HG02852 (cell line): ENCODE measurements at regions not wholly inside any gene's neighbourhood (a gene's known extent, or its start where the extent isn't known, plus 50 kb on each side); places are given as distances from the start of the nearest gene placed in this dataset.
"Not testable (repeated sequence)": the region's sequence is repeated elsewhere in the genome, so short reads cannot be mapped to it uniquely, and the experiment has no call there.

ENCODE experiments used
- ATAC-seq: cut with Tn5 transposase; IDR thresholded peaks from one replicate; pipeline ENCODE4 v1.9.1; 2021; ENCODE audit warnings: mild to moderate bottlenecking, moderate library complexity; ENCODE audit not compliant: unreplicated experiment

DNA sequence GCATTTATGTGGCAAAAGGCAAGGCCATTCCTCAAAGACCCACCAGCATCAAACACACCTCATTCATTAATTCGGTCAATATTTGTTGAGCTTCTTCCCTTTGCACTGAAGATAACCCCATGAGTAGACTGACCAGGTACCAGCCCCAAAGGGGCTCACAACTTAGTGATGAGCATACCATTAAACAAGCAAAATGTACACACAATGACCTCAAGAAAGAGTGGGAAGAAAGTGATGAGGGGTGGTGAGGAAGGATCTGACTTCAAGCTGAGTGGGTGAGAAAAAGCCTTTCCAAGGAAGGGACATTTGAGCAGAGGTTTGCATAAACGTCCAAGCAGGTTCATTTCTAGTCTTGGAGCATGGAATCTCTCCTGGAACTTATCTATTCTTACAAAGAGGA, 562.5 kb downstream of the TOX3 start:
- no peak for ATAC-seq

DNA sequence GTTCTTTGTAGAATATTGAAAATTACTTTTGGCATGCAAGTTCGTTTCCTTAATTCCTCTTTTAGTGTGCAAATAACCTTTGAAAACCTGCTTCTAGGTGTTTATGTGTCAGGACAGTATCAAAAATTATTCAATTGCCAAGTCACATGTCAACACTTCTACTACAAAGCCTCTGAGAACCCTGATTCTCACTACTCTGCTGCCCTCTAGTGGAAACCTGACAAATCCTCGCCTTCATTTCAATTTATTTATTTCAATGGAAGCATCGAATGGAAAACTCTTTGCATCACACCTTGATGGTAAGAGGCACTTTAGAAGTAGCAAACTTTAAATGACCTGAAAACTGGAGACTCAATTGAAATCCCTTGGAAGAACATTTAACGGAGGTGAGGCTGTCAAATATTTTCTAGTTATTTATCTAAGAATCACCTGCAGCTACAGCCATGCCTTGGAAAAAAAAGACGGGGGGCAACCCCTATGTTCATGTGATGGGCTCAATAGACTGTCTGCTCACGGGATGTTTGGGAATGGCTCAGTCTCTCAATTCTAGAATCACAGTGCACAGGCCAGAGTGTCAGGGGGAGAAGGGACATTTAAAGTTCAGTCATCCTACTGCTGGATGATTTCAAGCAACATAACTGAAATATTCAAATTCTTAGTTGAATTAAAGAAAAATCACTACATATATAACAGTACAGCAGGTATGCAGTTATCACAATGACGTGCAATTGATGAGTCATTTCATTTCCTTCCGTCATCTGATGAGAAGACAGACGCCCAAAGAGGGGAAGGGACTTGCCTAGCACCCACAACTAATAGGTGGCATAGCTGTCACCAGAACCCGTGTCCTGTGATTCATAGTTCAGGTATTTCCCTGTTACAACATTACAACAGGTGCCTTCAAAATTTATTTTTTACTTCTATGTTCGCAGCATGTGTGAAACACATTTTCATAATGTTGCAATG, 563.9 kb downstream of the TOX3 start:
- no peak for ATAC-seq

DNA sequence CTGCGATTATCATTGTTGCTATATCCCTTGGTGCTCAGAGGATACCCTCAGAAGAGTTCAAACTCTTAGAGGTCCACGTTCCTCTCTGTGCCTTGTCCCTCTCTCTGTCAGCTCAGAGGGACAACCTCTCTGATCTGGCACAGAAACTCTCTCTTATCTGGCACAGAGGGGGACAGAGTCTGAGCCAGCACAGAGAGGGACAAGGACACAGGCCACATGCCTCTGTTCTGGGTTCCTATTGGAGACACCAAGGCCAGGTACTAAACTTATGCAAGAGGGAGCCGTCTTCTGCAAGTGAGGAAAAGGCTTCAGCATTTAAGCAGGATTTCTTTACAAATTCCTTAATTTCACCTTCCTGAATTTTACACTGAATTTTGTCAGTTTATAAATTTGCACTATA, 565.2 kb downstream of the TOX3 start:
- no peak for ATAC-seq

DNA sequence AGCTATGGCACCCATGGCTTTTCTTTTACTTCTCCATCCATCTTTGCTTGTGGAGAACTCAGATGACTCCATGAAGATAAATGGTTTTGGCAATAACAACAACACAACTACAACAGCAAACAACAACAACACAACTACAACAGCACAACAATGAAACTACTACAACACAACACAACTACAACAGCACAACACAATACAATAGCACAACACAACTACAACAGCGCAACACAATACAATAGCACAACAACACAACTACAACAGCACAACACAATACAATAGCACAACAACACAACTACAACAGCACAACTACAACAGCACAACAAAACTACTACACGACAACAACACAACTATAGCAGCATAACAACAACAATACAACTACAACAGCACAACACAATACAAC, 569.4 kb downstream of the TOX3 start:
- not testable (repeated sequence) for ATAC-seq

DNA sequence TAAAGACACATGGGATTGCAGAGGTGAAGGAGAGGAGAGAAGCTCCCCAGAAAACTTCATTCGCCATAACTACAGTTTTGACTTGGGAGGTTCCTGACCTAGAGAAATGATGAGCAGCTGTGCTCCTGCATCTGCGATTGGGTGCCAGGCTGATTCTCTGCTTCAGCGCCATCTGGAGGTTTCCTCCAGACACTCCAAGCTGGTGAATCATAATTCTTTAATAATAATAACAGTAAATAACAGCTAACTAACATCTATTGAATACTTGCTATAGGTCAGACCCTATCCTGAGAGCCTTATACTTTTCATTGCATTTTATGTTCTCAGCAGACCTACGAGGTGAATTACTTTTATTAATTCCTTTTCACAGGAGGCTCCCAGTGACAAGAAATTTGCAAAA, 575.8 kb downstream of the TOX3 start:
- no peak for ATAC-seq

DNA sequence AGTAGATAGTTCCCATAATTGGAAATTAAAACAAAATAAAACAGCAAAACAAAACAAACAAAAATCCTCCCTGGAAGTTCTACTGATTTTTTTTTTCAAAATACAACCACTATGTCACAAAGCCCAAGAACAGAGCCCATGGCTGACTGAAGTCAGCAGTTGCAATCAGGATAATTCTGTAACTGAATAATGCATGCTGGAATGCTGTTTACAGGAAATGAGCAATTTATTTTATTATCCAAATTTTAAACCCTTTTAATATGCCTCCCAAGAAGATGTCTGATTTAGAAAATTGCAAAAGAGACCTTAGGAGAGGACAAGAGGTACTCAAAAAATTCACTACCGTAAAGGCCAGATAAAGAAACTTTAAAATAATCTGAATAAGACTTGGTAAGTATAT, 578.2 kb downstream of the TOX3 start:
- no peak for ATAC-seq

DNA sequence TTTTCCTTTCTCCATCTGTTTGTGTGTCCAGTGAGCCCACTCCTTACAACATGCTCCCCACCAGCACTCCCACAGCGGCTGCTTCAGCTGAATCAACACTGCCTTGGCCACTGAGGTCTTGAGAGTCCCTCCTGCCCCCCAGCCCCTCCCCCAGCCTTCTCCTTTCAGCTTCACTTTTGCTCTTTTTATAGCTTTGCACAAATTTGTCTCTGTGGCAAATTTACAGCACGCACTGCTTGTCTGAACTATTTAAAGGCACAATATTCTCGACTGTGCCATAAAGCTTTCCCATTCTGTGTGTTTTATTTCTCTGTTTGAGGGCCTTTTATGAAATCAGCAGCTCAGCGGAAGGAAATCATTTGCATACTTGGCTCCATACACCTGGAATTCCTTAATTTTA, 579.3 kb downstream of the TOX3 start:
- ATAC-seq, result no peak

DNA sequence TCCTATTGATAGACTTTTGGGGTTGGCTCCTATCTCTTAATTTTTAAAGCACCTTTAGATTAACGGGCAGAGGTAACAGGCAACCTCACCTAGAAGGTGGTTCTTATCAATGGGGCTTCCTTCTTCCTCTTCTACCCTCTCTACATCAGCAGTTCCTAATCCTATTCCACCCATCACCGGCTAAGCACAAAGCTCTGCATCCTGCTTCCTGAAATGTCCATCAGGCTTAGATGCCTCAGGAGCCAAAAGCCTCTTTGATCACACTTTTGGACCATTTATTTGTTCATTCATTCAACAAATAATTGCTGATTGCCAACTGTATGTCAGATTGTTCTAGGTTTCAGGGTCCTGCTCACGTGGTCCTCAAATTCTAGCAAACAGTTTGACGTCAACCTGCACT, 586.0 kb downstream of the TOX3 start:
- no peak for ATAC-seq

DNA sequence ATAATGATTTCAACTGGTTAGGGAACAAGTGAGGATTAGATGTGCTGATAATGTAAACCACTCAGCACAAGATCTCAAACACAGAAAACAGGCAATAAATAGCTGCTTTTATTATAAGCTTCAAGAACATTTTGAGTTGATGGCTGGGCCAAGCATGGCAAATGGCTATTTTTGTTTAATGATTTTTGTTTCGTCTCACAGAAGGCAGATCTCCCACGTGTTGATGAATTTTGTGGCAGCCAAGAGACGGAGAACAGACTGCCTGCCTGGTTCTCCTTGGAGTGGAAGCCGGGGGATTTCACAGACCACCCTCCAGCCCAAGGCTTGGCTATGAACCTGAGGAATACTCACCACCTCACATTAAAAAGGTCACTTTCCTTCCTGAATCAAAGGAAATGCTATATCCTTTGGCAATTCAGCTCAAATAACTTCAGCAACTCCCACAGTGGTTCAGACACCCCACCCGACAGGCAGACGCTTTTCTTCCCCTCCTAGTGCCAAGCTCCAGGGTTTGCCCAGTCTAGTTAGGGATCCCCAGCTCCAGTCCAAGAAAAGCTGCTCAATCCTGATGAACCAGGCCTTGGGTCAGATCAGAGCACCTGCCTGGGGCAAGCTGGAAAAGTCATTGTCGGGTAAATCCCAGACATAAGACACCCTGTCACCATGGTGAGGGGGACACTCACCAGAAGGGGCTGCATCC, 593.5 kb downstream of the TOX3 start:
- ATAC-seq, result no peak

DNA sequence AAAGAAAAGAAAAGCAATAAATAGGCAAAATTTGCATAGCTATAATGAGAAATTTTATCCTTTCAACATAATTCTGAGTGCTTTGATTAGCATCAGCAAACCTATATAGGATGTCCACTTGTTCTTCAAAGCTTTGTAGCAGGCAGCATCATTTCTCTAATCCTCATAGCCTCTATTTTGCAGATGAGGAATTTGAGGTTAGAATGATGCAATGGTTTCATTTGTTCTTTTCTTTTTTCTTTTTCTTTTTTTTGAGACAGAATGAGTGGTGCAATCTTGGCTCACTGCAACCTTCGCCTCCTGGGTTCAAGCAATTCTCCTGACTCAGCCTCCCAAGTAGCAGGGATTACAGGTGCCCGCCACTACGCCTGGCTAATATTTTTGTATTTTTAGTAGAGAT, 594.4 kb downstream of the TOX3 start:
- no peak for ATAC-seq

DNA sequence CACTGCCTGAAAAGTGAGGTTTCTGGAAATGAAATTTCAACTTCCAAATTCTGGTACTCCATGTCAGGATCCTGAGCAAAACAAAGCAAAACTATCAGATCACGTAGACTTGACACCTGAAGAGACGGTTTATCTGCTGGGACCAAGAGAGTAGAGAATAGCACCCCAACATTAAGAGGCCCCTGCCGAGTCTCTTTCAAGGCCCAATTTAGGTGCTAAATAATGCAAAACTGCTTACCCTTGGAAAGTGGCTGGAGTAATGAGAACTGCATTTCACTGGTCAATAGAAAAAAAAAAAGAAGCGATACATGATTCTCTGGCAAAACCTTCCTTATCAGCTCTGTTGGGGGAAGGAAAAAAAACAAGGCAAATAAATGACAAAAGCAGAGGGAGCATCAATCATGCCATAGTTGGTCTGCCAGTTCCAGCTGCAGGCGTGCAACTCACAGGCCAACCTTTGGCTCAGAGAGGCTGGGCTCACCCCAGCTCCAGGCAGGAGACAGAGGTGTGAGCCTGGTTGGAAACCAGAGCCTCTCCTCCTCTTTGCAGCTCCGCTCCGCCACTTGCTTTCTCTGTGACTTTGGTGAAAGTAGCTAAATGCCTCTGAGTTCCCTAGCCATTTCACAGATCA, 595.2 kb downstream of the TOX3 start:
- no peak for ATAC-seq

DNA sequence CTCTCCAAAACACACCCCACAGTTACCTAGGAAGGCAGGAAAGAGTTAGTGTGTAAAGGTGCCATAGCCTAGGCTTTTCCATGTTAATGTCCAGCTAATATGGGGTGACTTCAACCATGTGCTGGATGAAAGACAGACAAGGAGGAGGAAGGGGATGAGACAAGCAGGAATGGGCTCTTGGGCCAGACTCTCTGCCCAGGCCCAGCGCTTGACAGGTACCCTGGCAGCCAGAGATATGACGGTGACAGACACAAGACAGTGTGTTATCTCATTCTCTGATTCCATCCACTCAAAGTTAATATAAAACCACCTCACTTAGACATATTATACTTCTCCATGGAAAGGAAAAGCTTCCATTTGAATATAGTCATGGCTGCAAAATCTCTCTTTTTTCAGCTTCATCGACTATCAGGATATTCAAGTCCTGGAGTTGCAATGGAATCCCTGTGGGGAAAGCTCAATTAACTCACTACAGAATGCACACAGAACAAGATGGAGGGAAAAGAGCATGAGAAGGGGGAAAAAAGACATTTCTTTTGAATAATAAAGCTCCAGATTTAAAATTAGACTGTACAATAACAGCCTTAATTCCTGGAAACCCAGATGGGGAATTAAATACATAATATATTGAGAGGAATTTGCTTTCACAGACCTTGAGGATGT, 596.7 kb downstream of the TOX3 start:
- ATAC-seq, result no peak

DNA sequence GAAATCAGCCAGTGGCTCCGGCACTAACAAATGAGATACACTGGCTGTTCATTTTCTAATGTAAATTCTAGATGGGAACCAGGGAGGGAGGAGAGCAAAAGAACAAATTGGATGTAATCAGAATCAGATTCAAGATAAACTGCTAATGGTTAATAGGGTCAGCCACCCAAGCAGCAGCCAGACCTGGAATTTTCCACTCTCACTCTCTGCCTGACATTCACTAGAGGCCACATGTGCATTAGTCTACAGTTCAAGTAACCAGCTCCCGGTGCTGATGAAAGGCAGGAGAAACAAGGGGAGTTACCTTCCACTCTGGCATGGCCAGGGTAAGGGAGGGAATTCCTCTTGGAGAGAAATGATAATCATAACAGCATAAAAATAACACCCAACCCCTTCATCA, 597.7 kb downstream of the TOX3 start:
- ATAC-seq, result no peak

DNA sequence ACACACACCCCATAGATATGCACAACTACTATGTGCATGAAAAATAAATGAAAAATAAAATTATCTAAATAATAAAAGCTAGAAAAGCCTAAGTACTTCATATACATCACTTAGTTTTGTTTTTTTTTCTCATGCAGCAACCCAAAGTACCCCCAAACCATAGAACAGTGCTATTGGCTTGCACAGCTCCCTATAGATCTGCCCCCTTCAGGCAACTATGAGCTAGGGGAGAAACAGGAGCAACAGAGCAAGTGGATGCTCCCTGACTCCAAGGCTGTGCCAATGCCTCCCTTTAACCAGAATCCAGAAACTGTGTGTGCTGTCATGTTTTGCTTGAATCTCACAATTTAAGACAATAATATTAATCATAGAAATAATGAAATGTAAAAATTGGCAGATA, 605.5 kb downstream of the TOX3 start:
- no peak for ATAC-seq

DNA sequence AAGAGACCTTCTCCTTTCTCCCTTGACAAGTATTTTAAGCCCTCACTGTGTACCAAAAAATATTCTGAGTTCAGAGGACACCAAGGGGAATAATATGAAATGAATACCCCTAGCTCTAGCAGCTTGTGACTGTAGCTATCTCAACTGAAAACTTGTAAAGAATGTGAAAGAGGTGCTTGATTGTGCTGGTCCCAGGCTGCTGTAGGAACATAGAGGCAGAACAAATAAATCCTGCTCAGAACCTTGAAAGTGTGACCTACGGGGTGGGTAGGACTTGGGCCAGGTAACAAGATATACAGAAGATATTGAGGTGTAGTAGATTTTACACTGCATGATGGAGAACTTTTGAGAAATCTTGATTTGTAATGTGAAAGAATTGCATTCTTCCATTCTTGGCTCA, 606.8 kb downstream of the TOX3 start:
- no peak for ATAC-seq

DNA sequence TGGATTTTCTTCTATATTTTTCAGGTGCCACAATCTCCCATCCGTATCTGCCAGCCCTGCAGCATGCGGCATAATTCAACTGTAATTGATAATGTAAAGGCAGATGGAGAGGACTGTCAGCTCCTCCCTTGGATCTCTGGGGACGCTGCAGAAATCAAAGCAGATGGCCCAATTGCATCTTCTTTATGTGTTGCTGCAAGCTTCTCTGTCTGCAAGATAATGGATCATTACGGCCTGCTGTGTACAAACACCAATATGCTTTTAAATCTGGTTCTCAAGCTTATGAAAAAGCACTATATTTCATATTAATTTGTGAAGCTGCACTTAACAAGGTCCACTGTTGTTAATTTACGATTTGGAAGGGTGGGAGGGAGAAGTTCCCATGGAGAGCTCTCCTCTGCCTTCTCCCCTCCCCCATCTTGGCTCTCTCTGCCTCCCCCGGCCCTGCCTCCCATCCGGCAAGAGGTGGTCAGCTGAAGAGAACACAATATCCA, 607.5 kb downstream of the TOX3 start:
- no peak for ATAC-seq

DNA sequence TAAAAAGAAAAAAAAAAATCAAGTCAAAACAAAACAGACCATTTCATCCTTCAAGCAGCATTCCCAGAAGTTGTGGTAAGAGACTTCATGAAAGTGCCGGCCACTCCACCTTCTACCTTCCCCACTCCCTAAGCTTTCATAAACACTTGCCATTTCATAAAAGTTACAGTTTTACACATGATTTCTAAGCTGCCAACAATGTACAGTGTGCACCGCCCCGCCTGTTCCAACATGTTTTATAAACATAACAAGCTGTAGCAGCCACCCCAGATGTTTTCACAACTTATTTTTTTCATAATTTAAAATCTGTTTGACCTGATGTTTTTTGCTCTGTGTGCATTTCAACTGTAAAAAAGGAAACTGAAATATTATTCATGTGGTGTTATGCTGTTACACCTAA, 608.1 kb downstream of the TOX3 start:
- ATAC-seq, result no peak

DNA sequence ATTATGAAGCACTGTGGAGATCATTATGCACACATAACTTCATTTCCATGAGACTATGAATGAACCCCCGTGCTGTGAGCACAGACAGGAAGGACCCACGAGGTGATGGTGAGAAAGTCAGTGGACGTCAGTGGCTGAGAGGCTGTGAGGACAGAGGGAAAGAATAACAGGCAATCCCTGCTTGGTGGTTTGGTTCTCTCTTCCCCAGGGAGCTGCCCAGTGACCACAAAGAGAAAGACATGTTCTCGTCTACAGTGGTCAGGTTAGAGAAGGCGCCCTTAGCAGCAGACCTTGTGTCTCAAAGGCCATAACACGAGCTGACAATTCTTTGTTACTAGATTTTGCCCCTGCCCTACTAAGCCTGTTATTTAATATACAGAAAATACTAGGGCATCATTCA, 609.2 kb downstream of the TOX3 start:
- ATAC-seq, result no peak

DNA sequence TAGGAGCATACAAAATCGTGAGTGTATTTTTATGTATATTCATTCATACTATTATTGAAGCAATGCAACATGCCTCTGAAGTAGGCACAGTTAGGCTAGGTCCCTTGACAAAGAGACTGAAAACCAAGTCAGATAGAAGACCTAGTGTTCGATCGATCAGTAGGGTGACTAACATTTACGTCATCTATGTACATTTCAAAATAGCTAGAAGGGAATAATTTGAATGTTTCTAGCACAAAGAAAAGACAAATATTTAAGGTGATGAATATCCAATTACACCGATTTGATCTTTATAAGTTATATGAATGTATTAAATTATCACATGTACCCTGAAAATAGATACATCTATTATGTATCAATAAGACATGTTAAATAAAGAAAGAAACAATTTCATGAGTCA, 610.1 kb downstream of the TOX3 start:
- no peak for ATAC-seq

DNA sequence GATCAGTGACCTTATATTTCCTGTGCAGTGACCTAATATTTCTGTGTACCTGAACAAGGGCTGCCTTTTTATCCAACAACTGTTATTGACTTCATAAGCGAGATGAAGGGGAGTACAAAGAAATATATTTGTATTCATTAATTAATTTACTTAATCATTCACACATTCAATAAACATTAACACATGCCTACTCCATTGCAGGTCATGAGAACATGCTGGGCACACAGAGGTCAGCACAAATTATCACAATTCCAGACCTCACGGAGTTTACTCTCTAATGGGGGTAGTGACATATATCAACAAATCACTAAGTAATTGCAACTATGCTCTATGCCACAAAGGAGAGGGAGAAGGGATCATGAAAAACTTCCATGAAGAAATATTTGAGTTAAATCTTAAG, 614.6 kb downstream of the TOX3 start:
- no peak for ATAC-seq

DNA sequence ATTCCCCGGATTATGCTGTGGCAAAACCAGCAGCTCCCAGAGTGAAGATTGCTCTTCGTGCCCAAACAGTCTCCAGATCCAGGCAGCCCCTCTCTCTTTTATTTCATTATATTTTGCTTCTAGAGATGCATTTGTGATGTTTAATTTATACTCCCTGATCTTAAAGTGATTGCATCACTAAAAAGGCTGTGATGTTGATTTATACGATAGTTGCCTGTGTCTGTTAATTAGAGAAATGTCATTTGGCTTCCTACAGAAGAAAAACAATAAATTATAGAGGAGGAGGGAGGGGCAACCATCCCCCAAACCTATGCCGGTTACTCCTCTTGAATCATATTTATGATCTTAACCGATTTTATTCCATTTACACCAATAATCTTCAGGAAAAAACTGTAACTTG, 615.3 kb downstream of the TOX3 start:
- no peak for ATAC-seq
